ENCODE measurements at regions not wholly inside any gene's neighbourhood (a gene's known extent, or its start where the extent isn't known, plus 50 kb on each side); places are given as distances from the start of the nearest gene placed in this dataset.
"Not testable (repeated sequence)": the region's sequence is repeated elsewhere in the genome, so short reads cannot be mapped to it uniquely, and the experiment has no call there.

- H3K9me3 ChIP-seq (ENCODE audit: control insufficient read depth in 3 of 3, low read length in 3 of 3) = no peaks in the 10 kb centered on the region
- H3K36me3 ChIP-seq (ENCODE audit: control insufficient read depth in 3 of 3, insufficient read depth in 3 of 3, low read length in 3 of 3) = no peaks in the 10 kb centered on the region
- no peak overlapping the region for H3K27ac ChIP-seq (ENCODE audit: low read depth, low read length)
- H3K4me1 ChIP-seq (ENCODE audit: control insufficient read depth in 3 of 3, insufficient read depth in 3 of 3, low read length in 3 of 3) = peaks cover 0 to 2% (median 0%) of the 10 kb centered on the region in 3 donors
- no peaks in the 10 kb centered on the region for H3K27me3 ChIP-seq (ENCODE audit: control insufficient read depth in 3 of 3, insufficient read depth in 3 of 3, low read length in 3 of 3)
- H3K9ac ChIP-seq (ENCODE audit: low read depth in 1 of 3, low read length in 3 of 3) = no peak overlapping the region
- H3K4me3 ChIP-seq (ENCODE audit: low read length in 3 of 3) = no peak overlapping the region
Observed at GRCh38 chr12:19659086-19659485, 219.8 kb downstream of the AEBP2 start.

- Histone ChIP-seq H3K36me3 (ENCODE audit: control insufficient read depth in 3 of 3, insufficient read depth in 3 of 3, low read length in 3 of 3) (no peaks in the 10 kb centered on the region), H3K9ac (ENCODE audit: low read depth in 1 of 3, low read length in 3 of 3) (no peak overlapping the region), H3K9me3 (ENCODE audit: control insufficient read depth in 3 of 3, low read length in 3 of 3) (no peaks in the 10 kb centered on the region), H3K4me1 (ENCODE audit: control insufficient read depth in 3 of 3, insufficient read depth in 3 of 3, low read length in 3 of 3) (peaks cover 0 to 2% (median 0%) of the 10 kb centered on the region in 3 donors), H3K4me3 (ENCODE audit: low read length in 3 of 3) (no peak overlapping the region), H3K27me3 (ENCODE audit: control insufficient read depth in 3 of 3, insufficient read depth in 3 of 3, low read length in 3 of 3) (no peaks in the 10 kb centered on the region), H3K27ac (ENCODE audit: low read depth, low read length) (no peak overlapping the region)
Observed at GRCh38 chr12:19659501-19659900, 220.2 kb downstream of the AEBP2 start.

DNA sequence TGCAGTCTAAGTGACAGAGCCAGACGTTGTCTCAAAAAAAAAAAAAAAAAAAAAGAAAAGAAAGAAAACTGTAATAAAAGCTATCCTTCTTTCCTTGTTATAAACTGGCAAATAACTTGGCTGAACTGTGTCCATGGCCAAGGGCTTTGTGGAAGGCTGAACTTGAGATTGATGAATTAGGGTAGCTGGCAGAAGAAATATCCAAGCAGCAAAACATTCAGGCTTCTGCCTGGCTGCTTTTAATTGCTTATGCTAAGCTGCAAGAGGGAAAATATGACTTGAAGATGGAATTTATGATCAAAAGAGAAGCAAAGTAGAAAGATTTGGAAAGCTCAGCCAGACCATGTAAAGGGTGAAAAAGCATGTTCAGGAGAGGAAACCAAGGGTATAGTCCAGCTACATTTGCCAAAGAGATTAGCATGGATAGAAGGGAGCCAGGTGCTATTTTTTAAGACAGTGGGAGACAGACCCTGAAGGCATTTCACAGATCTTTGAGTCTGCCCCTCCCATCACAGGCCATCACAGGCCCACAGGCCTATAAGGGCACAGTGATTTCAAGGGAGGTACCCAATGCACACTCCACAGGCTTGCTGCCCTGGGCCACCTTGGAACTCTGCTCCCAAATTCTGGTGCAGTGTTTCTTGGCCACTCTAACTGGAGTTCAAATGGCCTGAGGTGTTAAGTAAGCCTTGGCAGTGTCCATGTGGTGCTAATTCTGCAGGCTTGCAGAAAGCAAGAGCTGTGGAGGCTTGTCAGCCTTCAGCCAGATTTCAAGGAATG lies 226.0 kb downstream of the AEBP2 start:
- no peak overlapping the region for H3K4me3 ChIP-seq (ENCODE audit: low read length in 3 of 3)
- no peaks in the 10 kb centered on the region for H3K27me3 ChIP-seq (ENCODE audit: control insufficient read depth in 3 of 3, insufficient read depth in 3 of 3, low read length in 3 of 3)
- no peaks in the 10 kb centered on the region for H3K9me3 ChIP-seq (ENCODE audit: control insufficient read depth in 3 of 3, low read length in 3 of 3)
- H3K36me3 ChIP-seq (ENCODE audit: control insufficient read depth in 3 of 3, insufficient read depth in 3 of 3, low read length in 3 of 3) = no peaks in the 10 kb centered on the region
- H3K27ac ChIP-seq (ENCODE audit: low read depth, low read length) = no peak overlapping the region
- no peak overlapping the region for H3K9ac ChIP-seq (ENCODE audit: low read depth in 1 of 3, low read length in 3 of 3)
- H3K4me1 ChIP-seq (ENCODE audit: control insufficient read depth in 3 of 3, insufficient read depth in 3 of 3, low read length in 3 of 3) = peaks cover 0 to 5% (median 0%) of the 10 kb centered on the region in 3 donors

DNA sequence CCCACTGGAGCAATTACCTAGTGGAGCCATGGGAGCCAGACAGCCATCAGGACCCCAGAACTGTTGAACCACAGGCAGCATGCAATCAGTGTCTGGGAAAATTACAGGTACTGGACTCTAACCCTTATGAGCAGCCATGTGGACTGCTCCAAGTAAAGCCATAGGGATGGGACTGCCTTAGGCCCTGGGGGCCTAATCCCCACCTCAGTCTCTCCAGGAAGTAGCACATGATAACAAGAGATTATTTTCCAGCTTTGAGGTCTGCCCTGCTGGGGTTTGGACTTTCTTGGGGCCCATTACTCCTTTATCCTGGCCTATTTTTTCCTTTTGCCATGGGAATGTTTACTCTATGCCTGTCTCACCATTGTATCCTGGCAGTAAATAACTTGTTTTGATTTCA lies 226.8 kb downstream of the AEBP2 start:
- no peak overlapping the region for H3K27ac ChIP-seq (ENCODE audit: low read depth, low read length)
- no peak overlapping the region for H3K4me3 ChIP-seq (ENCODE audit: low read length in 3 of 3)
- no peaks in the 10 kb centered on the region for H3K36me3 ChIP-seq (ENCODE audit: control insufficient read depth in 3 of 3, insufficient read depth in 3 of 3, low read length in 3 of 3)
- no peak overlapping the region for H3K9ac ChIP-seq (ENCODE audit: low read depth in 1 of 3, low read length in 3 of 3)
- H3K27me3 ChIP-seq (ENCODE audit: control insufficient read depth in 3 of 3, insufficient read depth in 3 of 3, low read length in 3 of 3) = no peaks in the 10 kb centered on the region
- H3K9me3 ChIP-seq (ENCODE audit: control insufficient read depth in 3 of 3, low read length in 3 of 3) = no peaks in the 10 kb centered on the region
- peaks cover 0 to 5% (median 0%) of the 10 kb centered on the region in 3 donors for H3K4me1 ChIP-seq (ENCODE audit: control insufficient read depth in 3 of 3, insufficient read depth in 3 of 3, low read length in 3 of 3)

- Histone ChIP-seq H3K9me3 (ENCODE audit: control insufficient read depth in 3 of 3, low read length in 3 of 3) (no peaks in the 10 kb centered on the region), H3K27me3 (ENCODE audit: control insufficient read depth in 3 of 3, insufficient read depth in 3 of 3, low read length in 3 of 3) (no peaks in the 10 kb centered on the region), H3K4me3 (ENCODE audit: low read length in 3 of 3) (no peak overlapping the region), H3K36me3 (ENCODE audit: control insufficient read depth in 3 of 3, insufficient read depth in 3 of 3, low read length in 3 of 3) (no peaks in the 10 kb centered on the region), H3K9ac (ENCODE audit: low read depth in 1 of 3, low read length in 3 of 3) (no peak overlapping the region), H3K4me1 (ENCODE audit: control insufficient read depth in 3 of 3, insufficient read depth in 3 of 3, low read length in 3 of 3) (peaks cover 0 to 5% (median 0%) of the 10 kb centered on the region in 3 donors), H3K27ac (ENCODE audit: low read depth, low read length) (no peak overlapping the region)
Observed at GRCh38 chr12:19669793-19670192, 230.5 kb downstream of the AEBP2 start.

GRCh38 chr12:19671695-19672094 lies 232.4 kb downstream of the AEBP2 start:
- H3K9ac ChIP-seq (ENCODE audit: low read depth in 1 of 3, low read length in 3 of 3) = no peak overlapping the region
- H3K9me3 ChIP-seq (ENCODE audit: control insufficient read depth in 3 of 3, low read length in 3 of 3) = no peaks in the 10 kb centered on the region
- H3K27ac ChIP-seq (ENCODE audit: low read depth, low read length) = no peak overlapping the region
- no peaks in the 10 kb centered on the region for H3K36me3 ChIP-seq (ENCODE audit: control insufficient read depth in 3 of 3, insufficient read depth in 3 of 3, low read length in 3 of 3)
- no peaks in the 10 kb centered on the region for H3K4me1 ChIP-seq (ENCODE audit: control insufficient read depth in 3 of 3, insufficient read depth in 3 of 3, low read length in 3 of 3)
- no peaks in the 10 kb centered on the region for H3K27me3 ChIP-seq (ENCODE audit: control insufficient read depth in 3 of 3, insufficient read depth in 3 of 3, low read length in 3 of 3)
- no peak overlapping the region for H3K4me3 ChIP-seq (ENCODE audit: low read length in 3 of 3)

DNA sequence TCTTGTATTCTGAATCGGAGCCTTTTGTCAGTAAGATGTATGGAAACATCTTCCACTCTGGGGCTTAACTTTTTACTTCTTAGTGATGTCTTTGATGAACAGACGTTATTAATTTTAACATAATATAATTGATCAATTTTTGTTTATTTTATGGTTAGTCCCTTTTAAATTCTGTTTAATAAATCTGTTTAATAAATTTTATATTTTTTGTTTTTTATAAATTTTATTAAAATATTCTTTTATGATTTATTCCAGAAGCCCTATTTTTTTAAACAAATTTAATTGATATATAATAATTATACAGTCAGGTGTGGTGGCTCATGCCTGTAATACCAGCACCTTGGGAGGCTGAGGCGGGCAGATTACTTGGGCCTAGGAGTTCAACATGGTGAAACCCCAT lies 235.1 kb downstream of the AEBP2 start:
- no peaks in the 10 kb centered on the region for H3K36me3 ChIP-seq (ENCODE audit: control insufficient read depth in 3 of 3, insufficient read depth in 3 of 3, low read length in 3 of 3)
- H3K4me3 ChIP-seq (ENCODE audit: low read length in 3 of 3) = no peak overlapping the region
- no peaks in the 10 kb centered on the region for H3K27me3 ChIP-seq (ENCODE audit: control insufficient read depth in 3 of 3, insufficient read depth in 3 of 3, low read length in 3 of 3)
- no peaks in the 10 kb centered on the region for H3K9me3 ChIP-seq (ENCODE audit: control insufficient read depth in 3 of 3, low read length in 3 of 3)
- H3K27ac ChIP-seq (ENCODE audit: low read depth, low read length) = no peak overlapping the region
- no peak overlapping the region for H3K9ac ChIP-seq (ENCODE audit: low read depth in 1 of 3, low read length in 3 of 3)
- no peaks in the 10 kb centered on the region for H3K4me1 ChIP-seq (ENCODE audit: control insufficient read depth in 3 of 3, insufficient read depth in 3 of 3, low read length in 3 of 3)

- Histone ChIP-seq H3K4me3 (ENCODE audit: low read length in 3 of 3) (no peak overlapping the region), H3K27me3 (ENCODE audit: control insufficient read depth in 3 of 3, insufficient read depth in 3 of 3, low read length in 3 of 3) (no peaks in the 10 kb centered on the region), H3K9me3 (ENCODE audit: control insufficient read depth in 3 of 3, low read length in 3 of 3) (no peaks in the 10 kb centered on the region), H3K36me3 (ENCODE audit: control insufficient read depth in 3 of 3, insufficient read depth in 3 of 3, low read length in 3 of 3) (no peaks in the 10 kb centered on the region), H3K4me1 (ENCODE audit: control insufficient read depth in 3 of 3, insufficient read depth in 3 of 3, low read length in 3 of 3) (no peaks in the 10 kb centered on the region), H3K27ac (ENCODE audit: low read depth, low read length) (no peak overlapping the region), H3K9ac (ENCODE audit: low read depth in 1 of 3, low read length in 3 of 3) (no peak overlapping the region)
Observed at GRCh38 chr12:19675361-19675760, 236.1 kb downstream of the AEBP2 start.

- not testable (repeated sequence) for H3K27me3 ChIP-seq (ENCODE audit: control insufficient read depth in 3 of 3, insufficient read depth in 3 of 3, low read length in 3 of 3); H3K36me3 ChIP-seq (ENCODE audit: control insufficient read depth in 3 of 3, insufficient read depth in 3 of 3, low read length in 3 of 3); H3K9ac ChIP-seq (ENCODE audit: low read depth in 1 of 3, low read length in 3 of 3); H3K4me3 ChIP-seq (ENCODE audit: low read length in 3 of 3); H3K4me1 ChIP-seq (ENCODE audit: control insufficient read depth in 3 of 3, insufficient read depth in 3 of 3, low read length in 3 of 3); H3K9me3 ChIP-seq (ENCODE audit: control insufficient read depth in 3 of 3, low read length in 3 of 3); H3K27ac ChIP-seq (ENCODE audit: low read depth, low read length)
Observed at GRCh38 chr12:19678501-19678900, 239.2 kb downstream of the AEBP2 start.

DNA sequence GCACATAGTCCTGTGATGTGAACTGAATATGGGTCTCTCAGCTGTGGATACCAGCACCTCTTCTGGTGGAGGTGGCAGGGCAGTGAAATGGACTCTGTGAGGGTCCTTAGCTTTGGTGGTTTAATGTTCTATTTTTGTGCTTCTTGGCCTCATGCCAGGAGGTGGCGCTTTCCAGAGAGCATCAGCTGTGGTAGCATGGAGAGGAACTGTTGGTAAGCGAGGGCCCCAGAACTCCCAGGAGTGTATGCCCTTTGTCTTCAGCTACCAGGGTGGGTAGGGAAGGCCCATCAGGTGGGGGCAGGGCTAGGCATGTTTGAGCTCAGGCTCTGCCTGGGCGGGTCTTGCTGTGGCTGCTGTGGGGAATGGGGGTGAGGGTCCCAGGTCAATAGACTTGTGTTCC lies 241.7 kb downstream of the AEBP2 start:
- no peaks in the 10 kb centered on the region for H3K36me3 ChIP-seq (ENCODE audit: control insufficient read depth in 3 of 3, insufficient read depth in 3 of 3, low read length in 3 of 3)
- no peak overlapping the region for H3K9ac ChIP-seq (ENCODE audit: low read depth in 1 of 3, low read length in 3 of 3)
- no peaks in the 10 kb centered on the region for H3K4me1 ChIP-seq (ENCODE audit: control insufficient read depth in 3 of 3, insufficient read depth in 3 of 3, low read length in 3 of 3)
- H3K27ac ChIP-seq (ENCODE audit: low read depth, low read length) = no peak overlapping the region
- no peak overlapping the region for H3K4me3 ChIP-seq (ENCODE audit: low read length in 3 of 3)
- no peaks in the 10 kb centered on the region for H3K9me3 ChIP-seq (ENCODE audit: control insufficient read depth in 3 of 3, low read length in 3 of 3)
- no peaks in the 10 kb centered on the region for H3K27me3 ChIP-seq (ENCODE audit: control insufficient read depth in 3 of 3, insufficient read depth in 3 of 3, low read length in 3 of 3)

Measured in skeletal muscle tissue (tissue), 3 donors.